ENCODE measurements at regions not wholly inside any gene's neighbourhood (a gene's known extent, or its start where the extent isn't known, plus 50 kb on each side); places are given as distances from the start of the nearest gene placed in this dataset.
A peak's percentile ranks its signal among the peaks of the same experiment; 100 is the strongest.

GRCh38 chr1:114224196-114224907 lies 70.7 kb upstream of the SYT6 start:
- DNase-seq (ENCODE audit: low spot score), result no peak

- DNase-seq (ENCODE audit: low spot score), result no peak
These were observed 69.3 kb upstream of the SYT6 start for GRCh38 chr1:114222920-114223319.

- peak; percentile 35 for DNase-seq (ENCODE audit: low spot score)
These were observed 65.7 kb upstream of the SYT6 start for GRCh38 chr1:114219172-114219868.

- no peak for DNase-seq (ENCODE audit: low spot score)
These were observed 64.9 kb upstream of the SYT6 start for GRCh38 chr1:114218361-114219171.

GRCh38 chr1:114216431-114217173 lies 62.9 kb upstream of the SYT6 start:
- no peak for DNase-seq (ENCODE audit: low spot score)

- peak; percentile 40 for DNase-seq (ENCODE audit: low spot score)
These were observed 61.8 kb upstream of the SYT6 start for GRCh38 chr1:114215436-114215835.

GRCh38 chr1:114214016-114214415 lies 60.3 kb upstream of the SYT6 start:
- DNase-seq (ENCODE audit: low spot score), result no peak

GRCh38 chr1:114209971-114210370 lies 56.3 kb upstream of the SYT6 start:
- DNase-seq (ENCODE audit: low spot score), result no peak

GRCh38 chr1:114208714-114209113 lies 55.0 kb upstream of the SYT6 start:
- DNase-seq (ENCODE audit: low spot score), result no peak

- no peak for DNase-seq (ENCODE audit: low spot score)
These were observed 54.4 kb upstream of the SYT6 start for GRCh38 chr1:114208106-114208505.

GRCh38 chr1:114207635-114208034 lies 54.0 kb upstream of the SYT6 start:
- no peak for DNase-seq (ENCODE audit: low spot score)

GRCh38 chr1:114206392-114206791 lies 52.7 kb upstream of the SYT6 start:
- no peak for DNase-seq (ENCODE audit: low spot score)

GRCh38 chr1:114203595-114204128 lies 50.0 kb upstream of the SYT6 start:
- no peak for DNase-seq (ENCODE audit: low spot score)
